ENCODE measurements at regions not wholly inside any gene's neighbourhood (a gene's known extent, or its start where the extent isn't known, plus 50 kb on each side); places are given as distances from the start of the nearest gene placed in this dataset.
A peak's percentile ranks its signal among the peaks of the same experiment; 100 is the strongest.

- no peaks in the 10 kb centered on the region for H3K9me3 ChIP-seq
- H3K4me3 ChIP-seq: no peak overlapping the region
- H3K27ac ChIP-seq: peak overlapping the region in 1 of 4 donors; percentile 11
- 68 to 76% methylated on average over 11 of the region's 11 CpGs for WGBS, 2 donors
- TF ChIP-seq EP300 (IDR thresholded peaks at IDR 0.05) (peak in 1 of 2 donors; percentile 9), POLR2A (IDR thresholded peaks at IDR 0.05) (no peak), CTCF (IDR thresholded peaks at IDR 0.05) (no peak)
- H3K4me1 ChIP-seq: peaks cover 0 to 76% (median 22%) of the 10 kb centered on the region in 4 donors
- H3K27me3 ChIP-seq: no peaks in the 10 kb centered on the region
- H3K36me3 ChIP-seq: peaks cover 0 to 17% (median 0%) of the 10 kb centered on the region in 3 donors
- DNase-seq (ENCODE audit: low spot score in 2 of 2): no peak
These were observed 198.8 kb upstream of the KLF14 start for GRCh38 chr7:130932667-130933432.

GRCh38 chr7:130933919-130934318, 199.9 kb upstream of the KLF14 start:
- WGBS, 2 donors: 94 to 96% methylated on average over 4 of the region's 4 CpGs
- H3K4me3 ChIP-seq: no peak overlapping the region
- no peak overlapping the region for H3K27ac ChIP-seq
- peaks cover 0 to 77% (median 26%) of the 10 kb centered on the region in 4 donors for H3K4me1 ChIP-seq
- no peaks in the 10 kb centered on the region for H3K9me3 ChIP-seq
- no peaks in the 10 kb centered on the region for H3K27me3 ChIP-seq
- TF ChIP-seq CTCF (IDR thresholded peaks at IDR 0.05): no peak
- no peak for TF ChIP-seq POLR2A (IDR thresholded peaks at IDR 0.05)
- TF ChIP-seq EP300 (IDR thresholded peaks at IDR 0.05): no peak
- H3K36me3 ChIP-seq: peaks cover 0 to 17% (median 0%) of the 10 kb centered on the region in 3 donors
- DNase-seq (ENCODE audit: low spot score in 2 of 2): no peak

- no peak overlapping the region for H3K4me3 ChIP-seq
- no peak for DNase-seq (ENCODE audit: low spot score in 2 of 2)
- H3K36me3 ChIP-seq: peaks cover 0 to 17% (median 0%) of the 10 kb centered on the region in 3 donors
- H3K9me3 ChIP-seq: no peaks in the 10 kb centered on the region
- WGBS, 2 donors: 92 to 95% methylated on average over 11 of the region's 11 CpGs
- H3K27me3 ChIP-seq: no peaks in the 10 kb centered on the region
- H3K4me1 ChIP-seq: peaks cover 0 to 74% (median 22%) of the 10 kb centered on the region in 4 donors
- peak overlapping the region in 1 of 4 donors; percentile 62 for H3K27ac ChIP-seq
- TF ChIP-seq POLR2A (IDR thresholded peaks at IDR 0.05): no peak
- no peak for TF ChIP-seq EP300 (IDR thresholded peaks at IDR 0.05)
- no peak for TF ChIP-seq CTCF (IDR thresholded peaks at IDR 0.05)
These were observed 201.7 kb upstream of the KLF14 start for GRCh38 chr7:130935564-130936157.

- no peaks in the 10 kb centered on the region for H3K27me3 ChIP-seq
- 85 to 90% methylated on average over 7 of the region's 7 CpGs for WGBS, 2 donors
- no peaks in the 10 kb centered on the region for H3K9me3 ChIP-seq
- no peak for DNase-seq (ENCODE audit: low spot score in 2 of 2)
- H3K4me3 ChIP-seq: no peak overlapping the region
- no peak for TF ChIP-seq CTCF (IDR thresholded peaks at IDR 0.05)
- no peak for TF ChIP-seq POLR2A (IDR thresholded peaks at IDR 0.05)
- no peak for TF ChIP-seq EP300 (IDR thresholded peaks at IDR 0.05)
- peak overlapping the region in 2 of 4 donors; percentile 45 to 62 for H3K27ac ChIP-seq
- peaks cover 0 to 74% (median 18%) of the 10 kb centered on the region in 4 donors for H3K4me1 ChIP-seq
- H3K36me3 ChIP-seq: peaks cover 0 to 17% (median 0%) of the 10 kb centered on the region in 3 donors
These were observed 202.4 kb upstream of the KLF14 start for GRCh38 chr7:130936202-130936931.

All from tibial nerve (tissue), 4 donors.